Mesothelial cell of epicardium (in vitro differentiated cells): ENCODE measurements at regions not wholly inside any gene's neighbourhood (a gene's known extent, or its start where the extent isn't known, plus 50 kb on each side); places are given as distances from the start of the nearest gene placed in this dataset.

Source experiments
- DNase-seq, 2 experiments: peaks; one replicate each; pipeline ENCODE4 v3.0.0; 2021; ENCODE audit warnings: low spot score in 2 of 2; ENCODE audit not compliant: unreplicated experiment in 2 of 2
- H3K27ac Mint-ChIP-seq: 2 replicates; pipeline ENCODE4 v1.8.0; 2021; ENCODE audit warnings: mixed read lengths
- H3K27me3 Mint-ChIP-seq: 2 replicates; pipeline ENCODE4 v1.8.0; 2021; ENCODE audit warnings: low read depth, mixed read lengths
- H3K36me3 Mint-ChIP-seq: 2 replicates; pipeline ENCODE4 v1.8.0; 2021; ENCODE audit warnings: mixed read lengths
- H3K4me1 Mint-ChIP-seq: 2 replicates; pipeline ENCODE4 v1.8.0; 2021; ENCODE audit warnings: mixed read lengths
- H3K4me3 Mint-ChIP-seq: 2 replicates; pipeline ENCODE4 v1.8.0; 2021; ENCODE audit warnings: mild to moderate bottlenecking, moderate library complexity, mixed read lengths
- H3K9me3 Mint-ChIP-seq: 2 replicates; pipeline ENCODE4 v1.8.0; 2021; ENCODE audit warnings: mixed read lengths
- TF ChIP-seq, protein P1 (sequence below): fragments of 200-600 bp; sonication (generic); IDR thresholded peaks from one replicate; pipeline ENCODE4 v1.5.0; 2021; ENCODE audit warnings: antibody characterized with exemption; ENCODE audit not compliant: unreplicated experiment

DNA sequence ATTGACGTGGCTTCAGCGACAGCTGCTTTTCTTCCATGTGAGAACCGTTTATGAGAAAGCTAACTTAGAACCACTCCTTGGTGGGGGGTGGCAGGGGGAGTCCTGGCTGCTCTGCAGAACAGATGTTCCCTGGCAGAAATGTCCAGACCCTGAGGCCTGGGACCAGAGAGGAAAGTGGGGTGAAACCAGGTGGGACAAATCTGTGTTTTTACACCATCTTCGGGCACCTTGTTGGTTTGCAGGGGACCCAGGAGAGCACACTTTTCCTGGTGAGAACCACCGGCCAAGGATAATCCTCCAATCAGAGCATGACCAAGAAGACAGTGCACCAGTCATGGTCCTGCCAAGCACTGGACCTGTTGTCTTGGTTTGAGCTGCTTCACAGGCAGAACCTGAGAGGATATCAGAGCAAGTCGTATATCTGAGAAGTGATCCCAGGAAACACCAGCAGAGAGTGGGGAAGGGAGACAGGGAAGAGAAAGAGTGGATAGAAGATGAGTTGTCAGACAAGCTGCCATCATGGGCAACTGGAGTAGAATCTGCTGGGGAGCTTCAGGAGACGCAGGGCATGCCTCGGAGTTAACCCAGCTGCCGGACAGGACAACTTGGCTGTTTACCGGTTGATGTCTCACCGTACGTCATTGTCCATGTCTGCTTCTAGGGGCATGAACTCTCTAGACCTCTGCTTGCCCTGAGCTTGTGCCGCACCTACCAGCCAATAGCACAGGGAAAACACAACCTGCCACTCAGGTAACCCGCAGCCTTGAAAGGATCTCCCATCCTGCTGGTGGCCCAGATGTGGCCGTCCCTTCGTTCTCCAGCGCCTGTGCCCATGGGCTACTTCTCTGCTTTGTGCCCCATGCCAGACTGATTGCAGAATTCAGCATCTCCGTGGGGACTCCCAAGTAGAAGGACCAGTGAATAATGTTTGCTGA, 178.4 kb upstream of the MVB12B start:
- Mint-ChIP-seq H3K9me3 (no peaks in the 10 kb centered on the region), H3K4me1 (peaks cover 24% of the 10 kb centered on the region), H3K27ac (no peak overlapping the region), H3K4me3 (no peak overlapping the region), H3K27me3 (peaks cover 13% of the 10 kb centered on the region), H3K36me3 (no peaks in the 10 kb centered on the region)
- DNase-seq = peak in 1 of 2 experiments; percentile 31
- TF ChIP-seq, protein P1, sequence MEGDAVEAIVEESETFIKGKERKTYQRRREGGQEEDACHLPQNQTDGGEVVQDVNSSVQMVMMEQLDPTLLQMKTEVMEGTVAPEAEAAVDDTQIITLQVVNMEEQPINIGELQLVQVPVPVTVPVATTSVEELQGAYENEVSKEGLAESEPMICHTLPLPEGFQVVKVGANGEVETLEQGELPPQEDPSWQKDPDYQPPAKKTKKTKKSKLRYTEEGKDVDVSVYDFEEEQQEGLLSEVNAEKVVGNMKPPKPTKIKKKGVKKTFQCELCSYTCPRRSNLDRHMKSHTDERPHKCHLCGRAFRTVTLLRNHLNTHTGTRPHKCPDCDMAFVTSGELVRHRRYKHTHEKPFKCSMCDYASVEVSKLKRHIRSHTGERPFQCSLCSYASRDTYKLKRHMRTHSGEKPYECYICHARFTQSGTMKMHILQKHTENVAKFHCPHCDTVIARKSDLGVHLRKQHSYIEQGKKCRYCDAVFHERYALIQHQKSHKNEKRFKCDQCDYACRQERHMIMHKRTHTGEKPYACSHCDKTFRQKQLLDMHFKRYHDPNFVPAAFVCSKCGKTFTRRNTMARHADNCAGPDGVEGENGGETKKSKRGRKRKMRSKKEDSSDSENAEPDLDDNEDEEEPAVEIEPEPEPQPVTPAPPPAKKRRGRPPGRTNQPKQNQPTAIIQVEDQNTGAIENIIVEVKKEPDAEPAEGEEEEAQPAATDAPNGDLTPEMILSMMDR = no peak

- Mint-ChIP-seq H3K9me3 (no peaks in the 10 kb centered on the region), H3K4me1 (peaks cover 24% of the 10 kb centered on the region), H3K27me3 (peaks cover 19% of the 10 kb centered on the region), H3K4me3 (no peak overlapping the region), H3K36me3 (no peaks in the 10 kb centered on the region), H3K27ac (no peak overlapping the region)
- peak in 1 of 2 experiments; percentile 14 for DNase-seq
- TF ChIP-seq, protein P1 = no peak
Observed at GRCh38 chr9:126148994-126149393, 177.6 kb upstream of the MVB12B start.

DNA sequence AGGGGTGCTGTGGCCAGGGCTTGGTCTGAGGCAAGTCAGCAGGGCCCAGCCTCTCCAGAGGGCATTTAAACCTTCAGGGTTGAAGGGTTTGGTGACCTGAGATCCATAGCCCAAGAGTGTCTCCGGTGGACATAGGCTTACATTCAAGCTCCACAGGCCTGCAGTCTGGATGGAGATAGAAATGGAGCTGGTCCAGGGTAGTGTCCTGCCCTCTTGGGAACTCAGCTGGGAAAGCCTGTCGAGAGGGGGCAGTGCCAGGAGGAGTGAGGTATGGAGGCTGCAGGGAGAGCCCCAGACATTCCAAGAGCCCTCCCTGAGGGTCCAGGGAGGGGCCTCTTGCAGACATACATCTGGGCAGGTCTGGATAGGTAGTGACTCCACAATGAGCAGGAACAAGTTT, 177.0 kb upstream of the MVB12B start:
- TF ChIP-seq, protein P1 = no peak

GRCh38 chr9:126150411-126151030, 176.1 kb upstream of the MVB12B start:
- H3K4me3 Mint-ChIP-seq = no peak overlapping the region
- H3K9me3 Mint-ChIP-seq = no peaks in the 10 kb centered on the region
- no peak for DNase-seq
- peak overlapping the region; percentile 33 for H3K27ac Mint-ChIP-seq
- TF ChIP-seq, protein P1 = no peak
- no peaks in the 10 kb centered on the region for H3K36me3 Mint-ChIP-seq
- H3K4me1 Mint-ChIP-seq = peaks cover 24% of the 10 kb centered on the region
- peaks cover 19% of the 10 kb centered on the region for H3K27me3 Mint-ChIP-seq

More for the DNA sequence above, 177.0 kb upstream of the MVB12B start:
- no peak overlapping the region for H3K4me3 Mint-ChIP-seq
- H3K36me3 Mint-ChIP-seq = no peaks in the 10 kb centered on the region
- DNase-seq = peak in 1 of 2 experiments; percentile 29
- no peak overlapping the region for H3K27ac Mint-ChIP-seq
- no peaks in the 10 kb centered on the region for H3K9me3 Mint-ChIP-seq
- H3K4me1 Mint-ChIP-seq = peaks cover 24% of the 10 kb centered on the region
- peaks cover 19% of the 10 kb centered on the region for H3K27me3 Mint-ChIP-seq

DNA sequence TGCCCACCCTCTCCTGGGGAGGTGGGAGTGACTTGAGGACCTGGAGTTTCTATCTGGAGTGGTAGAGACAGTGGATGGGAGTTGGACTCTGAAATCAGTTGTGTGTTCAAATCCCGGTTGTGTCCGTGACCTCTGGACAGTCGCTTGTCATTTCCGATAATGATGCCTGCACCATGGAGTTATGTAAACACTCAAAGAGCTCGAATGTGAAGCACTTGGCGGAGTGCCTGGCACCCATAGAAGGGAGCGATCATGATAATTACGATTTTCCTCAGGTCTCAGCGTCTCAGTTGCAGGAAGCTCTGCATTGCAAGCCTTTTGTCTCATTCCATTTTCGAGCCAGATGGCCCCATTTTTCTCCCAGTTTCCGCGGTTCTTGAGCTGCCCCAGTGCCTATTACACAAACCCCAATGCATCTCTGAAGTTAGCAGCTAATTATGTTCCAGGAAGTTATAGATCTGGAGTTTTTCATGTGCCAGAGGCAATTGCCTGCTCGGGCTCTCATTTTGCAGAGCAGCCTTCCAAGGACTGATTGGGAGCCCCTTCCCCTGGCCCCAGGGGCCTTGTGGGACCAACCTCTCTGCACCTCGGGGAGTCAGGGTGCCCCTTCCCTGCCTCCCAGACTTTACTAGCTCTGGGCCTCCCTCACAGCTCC, 175.5 kb upstream of the MVB12B start:
- TF ChIP-seq, protein P1 = no peak
- peaks cover 23% of the 10 kb centered on the region for H3K4me1 Mint-ChIP-seq
- H3K4me3 Mint-ChIP-seq = no peak overlapping the region
- H3K36me3 Mint-ChIP-seq = no peaks in the 10 kb centered on the region
- H3K27me3 Mint-ChIP-seq = peaks cover 16% of the 10 kb centered on the region
- H3K27ac Mint-ChIP-seq = peak overlapping the region; percentile 33
- no peak for DNase-seq
- H3K9me3 Mint-ChIP-seq = no peaks in the 10 kb centered on the region
